GM23248 (cell line): ENCODE measurements at regions not wholly inside any gene's neighbourhood (a gene's known extent, or its start where the extent isn't known, plus 50 kb on each side); places are given as distances from the start of the nearest gene placed in this dataset.

Source experiments
- EZH2 ChIP-seq: fragments of 200-600 bp; sonication (generic); IDR thresholded peaks from 2 replicates; pipeline ENCODE4 v1.6.1; 2018; ENCODE audit warnings: antibody characterized with exemption, mild to moderate bottlenecking; ENCODE audit not compliant: insufficient read depth, poor library complexity, severe bottlenecking
- EZH2phosphoT487 ChIP-seq: fragments of 200-600 bp; sonication (generic); IDR thresholded peaks from 2 replicates; pipeline ENCODE4 v1.6.1; 2018; ENCODE audit warnings: antibody characterized with exemption, moderate library complexity, mild to moderate bottlenecking, low read depth; ENCODE audit not compliant: insufficient read depth

DNA sequence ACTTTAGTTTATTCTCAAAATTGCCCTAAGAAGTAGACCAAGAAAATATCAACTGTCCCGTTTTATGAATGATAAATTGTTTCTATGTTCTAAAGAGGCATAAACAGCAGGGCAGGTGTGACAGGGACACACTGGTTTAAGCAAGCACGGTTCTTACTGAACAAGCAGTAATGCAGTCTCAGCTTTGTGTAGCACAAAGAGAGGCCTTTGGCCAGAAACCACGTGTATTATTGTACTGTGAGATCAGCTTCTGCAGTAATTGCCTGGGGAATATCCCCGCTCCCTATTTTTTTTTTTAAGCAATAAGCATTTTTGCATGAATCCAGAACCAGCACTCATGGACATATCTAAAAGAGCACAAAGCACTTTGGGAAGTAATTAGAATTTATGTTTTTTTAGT is 255.4 kb downstream of the WDR11 start:
- TF ChIP-seq EZH2 (no peak), EZH2phosphoT487 (no peak)
